ENCODE measurements at regions not wholly inside any gene's neighbourhood (a gene's known extent, or its start where the extent isn't known, plus 50 kb on each side); places are given as distances from the start of the nearest gene placed in this dataset.

GRCh38 chr10:83806717-83807116 is 332.6 kb upstream of the GHITM start:
- no peaks in the 10 kb centered on the region for H3K79me2 ChIP-seq
- H2AFZ ChIP-seq = no peak overlapping the region
- H3K9me3 ChIP-seq (ENCODE audit: control insufficient read depth, low read length) = no peaks in the 10 kb centered on the region
- no peaks in the 10 kb centered on the region for H3K36me3 ChIP-seq (ENCODE audit: control insufficient read depth, insufficient read depth, low read length)
- no peak overlapping the region for H3K4me2 ChIP-seq (ENCODE audit: low read length)
- no peak overlapping the region for H3K4me3 ChIP-seq (ENCODE audit: low read depth, low read length)
- H3K27me3 ChIP-seq (ENCODE audit: control insufficient read depth, insufficient read depth, low read length) = no peaks in the 10 kb centered on the region
- no peak overlapping the region for H3K27ac ChIP-seq
- no peak for TF ChIP-seq CTCF (IDR thresholded peaks at IDR 0.05)
- no peaks in the 10 kb centered on the region for H3K4me1 ChIP-seq
- H3K9ac ChIP-seq = no peak overlapping the region

GRCh38 chr10:83809001-83809400 is 330.3 kb upstream of the GHITM start:
- TF ChIP-seq CTCF (IDR thresholded peaks at IDR 0.05) = no peak
- Histone ChIP-seq H3K79me2 (no peaks in the 10 kb centered on the region), H3K9me3 (ENCODE audit: control insufficient read depth, low read length) (no peaks in the 10 kb centered on the region), H3K4me3 (ENCODE audit: low read depth, low read length) (no peak overlapping the region), H3K4me1 (no peaks in the 10 kb centered on the region), H3K27me3 (ENCODE audit: control insufficient read depth, insufficient read depth, low read length) (no peaks in the 10 kb centered on the region), H3K36me3 (ENCODE audit: control insufficient read depth, insufficient read depth, low read length) (no peaks in the 10 kb centered on the region), H3K4me2 (ENCODE audit: low read length) (no peak overlapping the region), H3K27ac (no peak overlapping the region), H2AFZ (no peak overlapping the region), H3K9ac (no peak overlapping the region)

GRCh38 chr10:83816942-83817341 is 322.4 kb upstream of the GHITM start:
- Histone ChIP-seq H3K27ac (no peak overlapping the region), H2AFZ (no peak overlapping the region), H3K4me3 (ENCODE audit: low read depth, low read length) (no peak overlapping the region), H3K36me3 (ENCODE audit: control insufficient read depth, insufficient read depth, low read length) (no peaks in the 10 kb centered on the region), H3K9ac (no peak overlapping the region), H3K9me3 (ENCODE audit: control insufficient read depth, low read length) (no peaks in the 10 kb centered on the region), H3K27me3 (ENCODE audit: control insufficient read depth, insufficient read depth, low read length) (no peaks in the 10 kb centered on the region), H3K4me1 (no peaks in the 10 kb centered on the region), H3K4me2 (ENCODE audit: low read length) (no peak overlapping the region), H3K79me2 (no peaks in the 10 kb centered on the region)
- TF ChIP-seq CTCF (IDR thresholded peaks at IDR 0.05) = no peak

- no peaks in the 10 kb centered on the region for H3K36me3 ChIP-seq (ENCODE audit: control insufficient read depth, insufficient read depth, low read length)
- no peaks in the 10 kb centered on the region for H3K9me3 ChIP-seq (ENCODE audit: control insufficient read depth, low read length)
- no peaks in the 10 kb centered on the region for H3K27me3 ChIP-seq (ENCODE audit: control insufficient read depth, insufficient read depth, low read length)
- H3K79me2 ChIP-seq = no peaks in the 10 kb centered on the region
- H3K27ac ChIP-seq = no peak overlapping the region
- no peak for TF ChIP-seq CTCF (IDR thresholded peaks at IDR 0.05)
- no peak overlapping the region for H3K9ac ChIP-seq
- no peak overlapping the region for H3K4me2 ChIP-seq (ENCODE audit: low read length)
- H3K4me3 ChIP-seq (ENCODE audit: low read depth, low read length) = no peak overlapping the region
- H2AFZ ChIP-seq = no peak overlapping the region
- H3K4me1 ChIP-seq = no peaks in the 10 kb centered on the region
Measured at GRCh38 chr10:83817797-83818196, 321.5 kb upstream of the GHITM start.

- no peak overlapping the region for H3K4me2 ChIP-seq (ENCODE audit: low read length)
- TF ChIP-seq CTCF (IDR thresholded peaks at IDR 0.05) = no peak
- no peaks in the 10 kb centered on the region for H3K36me3 ChIP-seq (ENCODE audit: control insufficient read depth, insufficient read depth, low read length)
Measured at GRCh38 chr10:83819609-83820008, 319.7 kb upstream of the GHITM start.

More at GRCh38 chr10:83819609-83820008, 319.7 kb upstream of the GHITM start:
- Histone ChIP-seq H3K27me3 (ENCODE audit: control insufficient read depth, insufficient read depth, low read length) (no peaks in the 10 kb centered on the region), H3K4me1 (no peaks in the 10 kb centered on the region), H2AFZ (no peak overlapping the region), H3K79me2 (no peaks in the 10 kb centered on the region), H3K27ac (no peak overlapping the region), H3K9ac (no peak overlapping the region), H3K4me3 (ENCODE audit: low read depth, low read length) (no peak overlapping the region), H3K9me3 (ENCODE audit: control insufficient read depth, low read length) (no peaks in the 10 kb centered on the region)

Data from parathyroid adenoma (tissue), 2 donors.